Endothelial cell (in vitro differentiated cells): ENCODE measurements at regions not wholly inside any gene's neighbourhood (a gene's known extent, or its start where the extent isn't known, plus 50 kb on each side); places are given as distances from the start of the nearest gene placed in this dataset.

Source experiments
- DNase-seq: peaks from one replicate; pipeline ENCODE4 v3.0.0; 2021; ENCODE audit warnings: low spot score
- H3K27ac Mint-ChIP-seq: one replicate; pipeline ENCODE4 v1.8.0; 2021; ENCODE audit warnings: mixed read lengths, inconsistent platforms; ENCODE audit not compliant: unreplicated experiment
- H3K27me3 Mint-ChIP-seq: one replicate; pipeline ENCODE4 v1.8.0; 2021; ENCODE audit warnings: mild to moderate bottlenecking, moderate library complexity, mixed read lengths, inconsistent platforms; ENCODE audit not compliant: unreplicated experiment
- H3K36me3 Mint-ChIP-seq: one replicate; pipeline ENCODE4 v1.8.0; 2021; ENCODE audit warnings: mild to moderate bottlenecking, low read depth, mixed read lengths, inconsistent platforms; ENCODE audit not compliant: unreplicated experiment
- H3K4me1 Mint-ChIP-seq: one replicate; pipeline ENCODE4 v1.8.0; 2021; ENCODE audit warnings: mild to moderate bottlenecking, mixed read lengths, inconsistent platforms; ENCODE audit not compliant: unreplicated experiment
- H3K4me3 Mint-ChIP-seq: one replicate; pipeline ENCODE4 v1.8.0; 2021; ENCODE audit warnings: mild to moderate bottlenecking, mixed read lengths, inconsistent platforms; ENCODE audit not compliant: unreplicated experiment
- H3K9me3 Mint-ChIP-seq: one replicate; pipeline ENCODE4 v1.8.0; 2021; ENCODE audit warnings: mixed read lengths, inconsistent platforms; ENCODE audit not compliant: unreplicated experiment
- CTCF ChIP-seq: fragments of 200-600 bp; sonication (generic); IDR thresholded peaks from one replicate; pipeline ENCODE4 v1.5.0; 2021; ENCODE audit warnings: antibody characterized with exemption; ENCODE audit not compliant: unreplicated experiment

DNA sequence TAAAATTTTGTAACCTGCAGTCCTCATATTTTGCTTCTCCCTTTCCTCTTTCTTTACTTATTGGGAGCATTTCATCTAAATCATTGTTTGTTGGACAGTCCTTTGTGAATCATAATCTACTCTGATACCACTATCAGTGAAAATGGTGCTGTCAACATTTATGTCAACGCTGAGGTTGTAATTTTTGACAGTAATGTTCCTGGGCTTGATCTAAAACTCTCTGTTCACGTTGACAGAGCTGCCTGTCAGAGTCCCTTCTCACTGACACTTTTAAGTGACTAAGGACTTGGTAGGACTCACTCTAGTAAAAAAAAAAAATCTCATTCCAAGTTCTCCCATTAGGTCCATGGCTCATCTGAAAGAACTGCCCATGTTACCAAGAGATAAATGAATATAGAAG lies 1640.8 kb upstream of the PIK3C3 start:
- TF ChIP-seq CTCF = no peak
- no peaks in the 10 kb centered on the region for H3K4me1 Mint-ChIP-seq
- H3K4me3 Mint-ChIP-seq = no peak overlapping the region
- H3K9me3 Mint-ChIP-seq = no peaks in the 10 kb centered on the region
- no peak for DNase-seq
- H3K27ac Mint-ChIP-seq = no peak overlapping the region
- H3K36me3 Mint-ChIP-seq = no peaks in the 10 kb centered on the region
- H3K27me3 Mint-ChIP-seq = no peaks in the 10 kb centered on the region

- no peak for TF ChIP-seq CTCF
- Mint-ChIP-seq H3K9me3 (no peaks in the 10 kb centered on the region), H3K4me3 (no peak overlapping the region), H3K27ac (no peak overlapping the region), H3K36me3 (no peaks in the 10 kb centered on the region), H3K27me3 (no peaks in the 10 kb centered on the region), H3K4me1 (no peaks in the 10 kb centered on the region)
- no peak for DNase-seq
These were observed 1641.9 kb upstream of the PIK3C3 start for GRCh38 chr18:40313030-40313642.

DNA sequence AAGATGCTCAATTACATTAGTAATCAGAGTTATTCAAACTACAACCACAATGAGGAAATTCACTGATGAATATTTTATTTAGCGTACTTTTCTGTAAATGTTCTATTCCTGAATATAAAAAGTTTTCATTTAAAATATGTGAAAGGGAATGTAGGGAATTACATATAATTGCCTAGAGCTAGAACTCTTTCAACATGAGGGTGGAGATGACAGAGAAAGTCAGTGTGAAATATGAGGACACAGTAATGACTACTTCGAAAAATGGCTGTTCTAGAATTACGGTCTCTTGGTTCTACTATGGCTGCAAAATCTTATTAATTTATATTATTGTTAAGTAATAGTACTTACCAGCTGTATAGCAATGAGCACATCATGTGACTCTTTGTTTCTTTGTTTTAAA lies 1647.4 kb upstream of the PIK3C3 start:
- Mint-ChIP-seq H3K4me1 (no peaks in the 10 kb centered on the region), H3K9me3 (no peaks in the 10 kb centered on the region), H3K4me3 (no peak overlapping the region), H3K36me3 (no peaks in the 10 kb centered on the region), H3K27me3 (no peaks in the 10 kb centered on the region), H3K27ac (no peak overlapping the region)
- no peak for DNase-seq
- TF ChIP-seq CTCF = no peak

DNA sequence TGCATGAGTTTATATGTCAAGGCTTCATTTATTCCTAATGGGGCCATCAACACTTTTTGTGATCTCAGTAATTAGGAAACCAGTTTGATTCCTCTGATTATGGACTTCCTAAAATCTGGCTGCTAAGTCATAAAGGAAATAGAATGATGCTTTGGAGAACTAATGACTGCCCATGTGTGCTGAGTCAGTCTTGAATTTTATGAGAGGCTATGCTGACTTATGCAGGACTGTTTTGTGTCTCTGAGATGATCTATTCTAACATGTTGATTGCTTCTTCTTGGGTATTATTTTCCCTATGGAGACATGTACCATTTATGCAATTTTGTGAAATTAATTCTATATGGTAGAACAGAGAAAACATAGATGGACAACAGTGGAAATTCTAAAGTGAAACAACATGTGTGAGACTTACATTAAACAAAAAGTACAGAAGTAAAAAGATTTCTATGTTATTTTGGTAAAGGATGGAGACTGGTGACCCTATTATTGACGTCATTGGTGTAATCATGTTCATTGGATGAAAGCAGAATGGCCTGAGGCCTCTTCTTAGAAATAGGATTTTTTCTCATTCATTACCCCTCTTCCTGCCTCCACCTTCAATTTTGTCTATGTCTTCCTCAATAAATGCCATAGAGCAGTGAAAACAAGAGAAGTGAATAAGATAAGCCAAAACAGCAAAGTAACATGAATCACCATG lies 1658.2 kb upstream of the PIK3C3 start:
- no peak overlapping the region for H3K4me3 Mint-ChIP-seq
- H3K27ac Mint-ChIP-seq = no peak overlapping the region
- DNase-seq = no peak
- no peaks in the 10 kb centered on the region for H3K4me1 Mint-ChIP-seq
- TF ChIP-seq CTCF = no peak
- H3K27me3 Mint-ChIP-seq = no peaks in the 10 kb centered on the region
- H3K36me3 Mint-ChIP-seq = no peaks in the 10 kb centered on the region
- no peaks in the 10 kb centered on the region for H3K9me3 Mint-ChIP-seq

GRCh38 chr18:40292985-40293710 lies 1661.9 kb upstream of the PIK3C3 start:
- Mint-ChIP-seq H3K27ac (no peak overlapping the region), H3K27me3 (peaks cover 1% of the 10 kb centered on the region), H3K36me3 (no peaks in the 10 kb centered on the region), H3K9me3 (no peaks in the 10 kb centered on the region), H3K4me3 (no peak overlapping the region), H3K4me1 (no peaks in the 10 kb centered on the region)
- TF ChIP-seq CTCF = no peak
- DNase-seq = no peak
